GM12891 (cell line): ENCODE measurements at regions not wholly inside any gene's neighbourhood (a gene's known extent, or its start where the extent isn't known, plus 50 kb on each side); places are given as distances from the start of the nearest gene placed in this dataset.

Source experiments
- POLR2AphosphoS5 ChIP-seq: IDR thresholded peaks from 2 replicates; pipeline ENCODE4 v1.6.1; 2011; ENCODE audit warnings: low read depth, low read length, control low read depth
- SPI1 ChIP-seq: IDR thresholded peaks from 2 replicates; pipeline ENCODE4 v1.6.1; 2011; ENCODE audit warnings: low read depth, low read length, control low read depth
- TAF1 ChIP-seq: IDR thresholded peaks from 2 replicates; pipeline ENCODE4 v1.6.1; 2011; ENCODE audit warnings: low read depth, low read length, control low read depth

DNA sequence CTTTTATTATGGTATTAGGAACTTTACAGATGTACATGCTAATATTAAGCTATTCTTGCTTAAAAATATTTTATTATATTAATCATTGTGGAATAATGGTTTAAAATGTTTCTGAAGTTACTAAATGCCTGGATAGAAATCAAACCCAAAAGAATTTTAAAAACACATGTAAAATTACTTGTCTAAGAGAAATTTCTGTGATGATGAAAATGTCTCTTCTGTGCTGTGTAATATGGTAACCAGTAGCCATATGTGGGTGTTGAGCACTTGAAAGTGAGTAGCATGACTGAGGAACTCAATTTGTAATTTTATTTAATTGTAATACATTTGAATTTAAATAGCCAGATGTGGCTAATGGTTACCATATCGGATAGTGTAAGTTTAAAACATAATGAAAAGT is 66.7 kb upstream of the HSPB3 start:
- no peak for TF ChIP-seq POLR2AphosphoS5
- TF ChIP-seq TAF1 = no peak
- no peak for TF ChIP-seq SPI1
